ENCODE measurements at regions not wholly inside any gene's neighbourhood (a gene's known extent, or its start where the extent isn't known, plus 50 kb on each side); places are given as distances from the start of the nearest gene placed in this dataset.

GRCh38 chr9:75610246-75610645 is 280.2 kb upstream of the PCSK5 start:
- Histone ChIP-seq H2AK5ac (ENCODE audit: low read length) (no peak overlapping the region), H3K79me2 (ENCODE audit: control insufficient read depth, insufficient read depth, low read length, poor library complexity) (no peaks in the 10 kb centered on the region), H3K4me3 (ENCODE audit: low read depth, low read length) (no peak overlapping the region), H2BK12ac (ENCODE audit: low read length) (peak overlapping the region; percentile 36), H3K4me1 (ENCODE audit: control insufficient read depth in 1 of 2, insufficient read depth in 2 of 2, low read length in 2 of 2) (peaks cover 0 to 1% of the 10 kb centered on the region in 2 experiments), H3K9me3 (ENCODE audit: insufficient read depth, low read depth, low read length) (no peaks in the 10 kb centered on the region), H3K79me1 (ENCODE audit: low read length) (no peaks in the 10 kb centered on the region), H3K9ac (ENCODE audit: low read length) (no peak overlapping the region), H3K36me3 (ENCODE audit: control insufficient read depth in 1 of 2, insufficient read depth in 2 of 2, low read length in 2 of 2) (no peaks in the 10 kb centered on the region), H3K23ac (ENCODE audit: low read length) (no peak overlapping the region), H4K12ac (ENCODE audit: low read depth, low read length) (no peak overlapping the region), H2BK5ac (ENCODE audit: low read depth, low read length, poor library complexity) (no peak overlapping the region), H3K4me2 (ENCODE audit: low read length) (no peak overlapping the region), H3K4ac (ENCODE audit: low read depth, low read length) (no peak overlapping the region), H3K14ac (ENCODE audit: low read length) (no peak overlapping the region), H4K91ac (ENCODE audit: low read depth, low read length) (no peak overlapping the region), H2AFZ (ENCODE audit: insufficient read depth, low read length, poor library complexity) (no peak overlapping the region), H2BK120ac (ENCODE audit: insufficient read depth, low read length, poor library complexity) (no peak overlapping the region), H4K8ac (ENCODE audit: low read depth, low read length) (no peak overlapping the region), H3K18ac (ENCODE audit: low read length) (no peak overlapping the region), H3K27me3 (ENCODE audit: insufficient read depth, low read length) (no peaks in the 10 kb centered on the region), H3K27ac (ENCODE audit: low read depth, low read length) (no peak overlapping the region)
- DNase-seq, result no peak
- no CpG with 5 or more reads among the region's 1 CpG for WGBS (ENCODE audit: extremely low coverage, insufficient coverage, insufficient read length)

DNA sequence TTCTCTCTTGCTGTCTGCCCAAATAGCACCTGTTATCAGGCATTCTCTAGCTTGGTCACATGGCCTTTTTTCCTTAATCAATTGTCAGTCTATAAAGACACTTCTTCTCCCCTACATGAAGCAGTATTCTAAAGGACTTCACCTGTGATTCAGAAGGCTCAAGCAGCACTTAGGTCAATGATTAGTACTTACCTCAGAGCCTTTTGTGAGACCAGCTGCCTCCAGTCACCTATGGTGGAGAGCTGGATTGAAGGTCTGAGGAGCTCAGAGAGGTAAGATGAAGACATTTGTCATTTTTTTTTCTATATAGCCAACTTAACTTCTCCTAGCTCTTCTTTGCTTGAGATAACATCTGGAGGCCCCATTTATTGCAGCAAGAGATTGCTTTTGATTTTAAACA is 278.3 kb upstream of the PCSK5 start:
- no peaks in the 10 kb centered on the region for H3K79me2 ChIP-seq (ENCODE audit: control insufficient read depth, insufficient read depth, low read length, poor library complexity)
- H3K4me3 ChIP-seq (ENCODE audit: low read depth, low read length), result no peak overlapping the region
- no peak for DNase-seq
- no peak overlapping the region for H2BK12ac ChIP-seq (ENCODE audit: low read length)
- no peak overlapping the region for H2AK5ac ChIP-seq (ENCODE audit: low read length)
- no peak overlapping the region for H3K4ac ChIP-seq (ENCODE audit: low read depth, low read length)
- no peak overlapping the region for H2BK5ac ChIP-seq (ENCODE audit: low read depth, low read length, poor library complexity)
- no peaks in the 10 kb centered on the region for H3K9me3 ChIP-seq (ENCODE audit: insufficient read depth, low read depth, low read length)
- H3K14ac ChIP-seq (ENCODE audit: low read length), result no peak overlapping the region
- H3K36me3 ChIP-seq (ENCODE audit: control insufficient read depth in 1 of 2, insufficient read depth in 2 of 2, low read length in 2 of 2), result no peaks in the 10 kb centered on the region
- H3K79me1 ChIP-seq (ENCODE audit: low read length), result peaks cover 6% of the 10 kb centered on the region
- H4K91ac ChIP-seq (ENCODE audit: low read depth, low read length), result no peak overlapping the region
- H3K18ac ChIP-seq (ENCODE audit: low read length), result no peak overlapping the region
- no peak overlapping the region for H3K4me2 ChIP-seq (ENCODE audit: low read length)
- peaks cover 2 to 7% of the 10 kb centered on the region in 2 experiments for H3K4me1 ChIP-seq (ENCODE audit: control insufficient read depth in 1 of 2, insufficient read depth in 2 of 2, low read length in 2 of 2)
- no peak overlapping the region for H2AFZ ChIP-seq (ENCODE audit: insufficient read depth, low read length, poor library complexity)
- no peak overlapping the region for H4K8ac ChIP-seq (ENCODE audit: low read depth, low read length)
- no peak overlapping the region for H3K9ac ChIP-seq (ENCODE audit: low read length)
- H4K12ac ChIP-seq (ENCODE audit: low read depth, low read length), result no peak overlapping the region
- H3K23ac ChIP-seq (ENCODE audit: low read length), result no peak overlapping the region
- no peaks in the 10 kb centered on the region for H3K27me3 ChIP-seq (ENCODE audit: insufficient read depth, low read length)
- H2BK120ac ChIP-seq (ENCODE audit: insufficient read depth, low read length, poor library complexity), result no peak overlapping the region
- H3K27ac ChIP-seq (ENCODE audit: low read depth, low read length), result no peak overlapping the region

DNA sequence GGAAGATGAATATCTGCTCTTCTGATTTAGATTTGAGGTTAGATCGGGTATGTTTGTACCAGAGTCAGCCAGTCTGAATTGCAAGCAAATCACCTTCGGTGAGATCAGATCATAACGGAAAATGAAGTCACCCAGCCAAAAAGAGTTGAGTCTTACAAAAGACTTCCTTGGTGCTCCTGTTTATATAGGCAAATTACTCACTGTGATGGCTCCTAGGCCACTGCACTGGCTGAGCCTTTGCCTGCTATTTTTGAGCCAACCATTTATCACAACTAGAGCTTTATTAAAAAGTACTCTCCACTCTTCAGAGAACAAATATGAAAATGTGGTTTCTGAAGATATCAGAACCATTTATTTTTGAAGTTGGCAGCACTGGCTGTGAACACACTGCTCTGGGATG is 277.7 kb upstream of the PCSK5 start:
- no CpG with 5 or more reads among the region's 3 CpGs for WGBS (ENCODE audit: extremely low coverage, insufficient coverage, insufficient read length)
- no peak overlapping the region for H3K14ac ChIP-seq (ENCODE audit: low read length)
- H3K27me3 ChIP-seq (ENCODE audit: insufficient read depth, low read length), result no peaks in the 10 kb centered on the region
- H2BK12ac ChIP-seq (ENCODE audit: low read length), result no peak overlapping the region
- H3K9ac ChIP-seq (ENCODE audit: low read length), result no peak overlapping the region
- no peak overlapping the region for H3K27ac ChIP-seq (ENCODE audit: low read depth, low read length)
- H2BK120ac ChIP-seq (ENCODE audit: insufficient read depth, low read length, poor library complexity), result no peak overlapping the region
- no peak overlapping the region for H3K4me2 ChIP-seq (ENCODE audit: low read length)
- no peak for DNase-seq
- no peak overlapping the region for H2AK5ac ChIP-seq (ENCODE audit: low read length)
- no peak overlapping the region for H4K8ac ChIP-seq (ENCODE audit: low read depth, low read length)
- no peak overlapping the region for H4K12ac ChIP-seq (ENCODE audit: low read depth, low read length)
- H3K18ac ChIP-seq (ENCODE audit: low read length), result no peak overlapping the region
- H3K4ac ChIP-seq (ENCODE audit: low read depth, low read length), result no peak overlapping the region
- H2AFZ ChIP-seq (ENCODE audit: insufficient read depth, low read length, poor library complexity), result no peak overlapping the region
- H4K91ac ChIP-seq (ENCODE audit: low read depth, low read length), result no peak overlapping the region
- H3K23ac ChIP-seq (ENCODE audit: low read length), result no peak overlapping the region
- H3K79me2 ChIP-seq (ENCODE audit: control insufficient read depth, insufficient read depth, low read length, poor library complexity), result peaks cover 2% of the 10 kb centered on the region
- peaks cover 4 to 9% of the 10 kb centered on the region in 2 experiments for H3K4me1 ChIP-seq (ENCODE audit: control insufficient read depth in 1 of 2, insufficient read depth in 2 of 2, low read length in 2 of 2)
- no peaks in the 10 kb centered on the region for H3K9me3 ChIP-seq (ENCODE audit: insufficient read depth, low read depth, low read length)
- H3K36me3 ChIP-seq (ENCODE audit: control insufficient read depth in 1 of 2, insufficient read depth in 2 of 2, low read length in 2 of 2), result no peaks in the 10 kb centered on the region
- H3K4me3 ChIP-seq (ENCODE audit: low read depth, low read length), result no peak overlapping the region
- H2BK5ac ChIP-seq (ENCODE audit: low read depth, low read length, poor library complexity), result no peak overlapping the region
- H3K79me1 ChIP-seq (ENCODE audit: low read length), result peaks cover 8% of the 10 kb centered on the region

GRCh38 chr9:75615284-75615683 is 275.2 kb upstream of the PCSK5 start:
- Histone ChIP-seq H3K4me1 (ENCODE audit: control insufficient read depth in 1 of 2, insufficient read depth in 2 of 2, low read length in 2 of 2) (peaks cover 5 to 10% of the 10 kb centered on the region in 2 experiments), H3K27ac (ENCODE audit: low read depth, low read length) (no peak overlapping the region), H4K91ac (ENCODE audit: low read depth, low read length) (no peak overlapping the region), H3K79me1 (ENCODE audit: low read length) (peaks cover 9% of the 10 kb centered on the region), H2BK120ac (ENCODE audit: insufficient read depth, low read length, poor library complexity) (no peak overlapping the region), H3K27me3 (ENCODE audit: insufficient read depth, low read length) (no peaks in the 10 kb centered on the region), H2AFZ (ENCODE audit: insufficient read depth, low read length, poor library complexity) (no peak overlapping the region), H3K4me2 (ENCODE audit: low read length) (no peak overlapping the region), H3K9ac (ENCODE audit: low read length) (no peak overlapping the region), H3K4me3 (ENCODE audit: low read depth, low read length) (no peak overlapping the region), H2BK12ac (ENCODE audit: low read length) (no peak overlapping the region), H3K79me2 (ENCODE audit: control insufficient read depth, insufficient read depth, low read length, poor library complexity) (peaks cover 2% of the 10 kb centered on the region), H3K23ac (ENCODE audit: low read length) (no peak overlapping the region), H2AK5ac (ENCODE audit: low read length) (no peak overlapping the region), H3K4ac (ENCODE audit: low read depth, low read length) (no peak overlapping the region), H4K8ac (ENCODE audit: low read depth, low read length) (no peak overlapping the region), H4K12ac (ENCODE audit: low read depth, low read length) (no peak overlapping the region), H3K18ac (ENCODE audit: low read length) (no peak overlapping the region), H3K14ac (ENCODE audit: low read length) (no peak overlapping the region), H3K9me3 (ENCODE audit: insufficient read depth, low read depth, low read length) (no peaks in the 10 kb centered on the region), H3K36me3 (ENCODE audit: control insufficient read depth in 1 of 2, insufficient read depth in 2 of 2, low read length in 2 of 2) (no peaks in the 10 kb centered on the region), H2BK5ac (ENCODE audit: low read depth, low read length, poor library complexity) (no peak overlapping the region)
- no CpG with 5 or more reads among the region's 4 CpGs for WGBS (ENCODE audit: extremely low coverage, insufficient coverage, insufficient read length)
- DNase-seq, result no peak

Measured in trophoblast cell (in vitro differentiated cells and primary cell).